ENCODE measurements at regions not wholly inside any gene's neighbourhood (a gene's known extent, or its start where the extent isn't known, plus 50 kb on each side); places are given as distances from the start of the nearest gene placed in this dataset.

DNA sequence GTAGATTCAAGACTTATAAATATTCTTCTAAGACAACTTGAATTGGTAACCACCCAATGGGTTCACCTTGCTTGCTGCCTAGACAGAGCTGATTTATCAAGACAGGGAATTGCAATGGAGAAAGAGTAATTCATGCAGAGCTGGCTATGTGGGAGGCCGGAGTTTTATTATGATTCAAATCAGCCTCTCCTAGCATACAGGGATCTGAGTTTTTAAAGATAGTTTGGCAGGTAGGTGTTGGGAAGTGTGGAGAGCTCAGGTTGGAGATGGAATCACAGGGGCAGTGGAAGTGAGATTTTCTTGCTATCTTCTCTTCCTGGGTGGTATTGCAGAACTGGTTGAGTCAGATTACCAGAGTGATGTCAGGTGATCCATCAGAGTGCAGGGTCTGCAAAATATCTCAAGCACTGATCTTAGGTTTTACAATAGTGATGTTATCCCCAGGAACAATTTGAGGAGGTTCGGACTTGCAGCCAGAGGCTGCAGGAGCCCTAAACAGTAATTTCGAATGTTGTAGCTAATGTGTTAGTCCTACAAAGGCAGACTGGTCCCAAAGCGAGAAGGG is 1448.6 kb upstream of the RAG2 start:
- TF ChIP-seq, protein P1, sequence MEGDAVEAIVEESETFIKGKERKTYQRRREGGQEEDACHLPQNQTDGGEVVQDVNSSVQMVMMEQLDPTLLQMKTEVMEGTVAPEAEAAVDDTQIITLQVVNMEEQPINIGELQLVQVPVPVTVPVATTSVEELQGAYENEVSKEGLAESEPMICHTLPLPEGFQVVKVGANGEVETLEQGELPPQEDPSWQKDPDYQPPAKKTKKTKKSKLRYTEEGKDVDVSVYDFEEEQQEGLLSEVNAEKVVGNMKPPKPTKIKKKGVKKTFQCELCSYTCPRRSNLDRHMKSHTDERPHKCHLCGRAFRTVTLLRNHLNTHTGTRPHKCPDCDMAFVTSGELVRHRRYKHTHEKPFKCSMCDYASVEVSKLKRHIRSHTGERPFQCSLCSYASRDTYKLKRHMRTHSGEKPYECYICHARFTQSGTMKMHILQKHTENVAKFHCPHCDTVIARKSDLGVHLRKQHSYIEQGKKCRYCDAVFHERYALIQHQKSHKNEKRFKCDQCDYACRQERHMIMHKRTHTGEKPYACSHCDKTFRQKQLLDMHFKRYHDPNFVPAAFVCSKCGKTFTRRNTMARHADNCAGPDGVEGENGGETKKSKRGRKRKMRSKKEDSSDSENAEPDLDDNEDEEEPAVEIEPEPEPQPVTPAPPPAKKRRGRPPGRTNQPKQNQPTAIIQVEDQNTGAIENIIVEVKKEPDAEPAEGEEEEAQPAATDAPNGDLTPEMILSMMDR (IDR thresholded peaks at IDR 0.05), result no peak
- no peak for TF ChIP-seq POLR2A (IDR thresholded peaks at IDR 0.05)
